ENCODE measurements at regions not wholly inside any gene's neighbourhood (a gene's known extent, or its start where the extent isn't known, plus 50 kb on each side); places are given as distances from the start of the nearest gene placed in this dataset.

GRCh38 chr20:40956542-40957264, 71.9 kb upstream of the TOP1 start:
- Histone ChIP-seq H3K9me3 (ENCODE audit: insufficient read depth, low read length) (peaks cover 5% of the 10 kb centered on the region; the same call in 1 of the 2 replicates), H3K4me3 (ENCODE audit: low read length) (no peak overlapping the region), H3K36me3 (replicated peaks; ENCODE audit: low read depth, low read length) (no peaks in the 10 kb centered on the region), H3K27me3 (ENCODE audit: low read depth, low read length) (no peaks in the 10 kb centered on the region), H2AFZ (ENCODE audit: low read depth, low read length) (peak overlapping the region; percentile 44), H3K4me1 (ENCODE audit: low read length) (peaks cover 7% of the 10 kb centered on the region), H4K20me1 (ENCODE audit: insufficient read depth, low read length) (no peaks in the 10 kb centered on the region), H3K9ac (ENCODE audit: low read length) (no peak overlapping the region), H3K79me2 (ENCODE audit: low read length) (no peaks in the 10 kb centered on the region), H3K4me2 (ENCODE audit: low read length) (peak overlapping the region; percentile 41), H3K27ac (ENCODE audit: low read length) (no peak overlapping the region)
- no peak for TF ChIP-seq CTCF (IDR thresholded peaks at IDR 0.05; ENCODE audit: low read depth, low read length)
- TF ChIP-seq EZH2phosphoT487 (IDR thresholded peaks at IDR 0.05; ENCODE audit: low read depth): no peak

- Histone ChIP-seq H3K79me2 (ENCODE audit: low read length) (no peaks in the 10 kb centered on the region), H4K20me1 (ENCODE audit: insufficient read depth, low read length) (no peaks in the 10 kb centered on the region), H3K4me2 (ENCODE audit: low read length) (no peak overlapping the region), H3K9me3 (ENCODE audit: insufficient read depth, low read length) (peaks cover 5% of the 10 kb centered on the region; the same call in 1 of the 2 replicates), H3K9ac (ENCODE audit: low read length) (no peak overlapping the region), H3K27me3 (ENCODE audit: low read depth, low read length) (no peaks in the 10 kb centered on the region), H3K27ac (ENCODE audit: low read length) (no peak overlapping the region), H3K36me3 (replicated peaks; ENCODE audit: low read depth, low read length) (no peaks in the 10 kb centered on the region), H3K4me1 (ENCODE audit: low read length) (peaks cover 10% of the 10 kb centered on the region), H3K4me3 (ENCODE audit: low read length) (no peak overlapping the region), H2AFZ (ENCODE audit: low read depth, low read length) (no peak overlapping the region)
- TF ChIP-seq EZH2phosphoT487 (IDR thresholded peaks at IDR 0.05; ENCODE audit: low read depth): no peak
- TF ChIP-seq CTCF (IDR thresholded peaks at IDR 0.05; ENCODE audit: low read depth, low read length): no peak
Measured at GRCh38 chr20:40957265-40957760, 71.3 kb upstream of the TOP1 start.

GRCh38 chr20:40958598-40958997, 70.0 kb upstream of the TOP1 start:
- Histone ChIP-seq H3K27ac (ENCODE audit: low read length) (no peak overlapping the region), H3K36me3 (replicated peaks; ENCODE audit: low read depth, low read length) (no peaks in the 10 kb centered on the region), H4K20me1 (ENCODE audit: insufficient read depth, low read length) (no peaks in the 10 kb centered on the region), H3K9me3 (ENCODE audit: insufficient read depth, low read length) (peaks cover 5% of the 10 kb centered on the region; the same call in 1 of the 2 replicates), H3K4me3 (ENCODE audit: low read length) (no peak overlapping the region), H3K9ac (ENCODE audit: low read length) (no peak overlapping the region), H3K79me2 (ENCODE audit: low read length) (no peaks in the 10 kb centered on the region), H2AFZ (ENCODE audit: low read depth, low read length) (no peak overlapping the region), H3K4me2 (ENCODE audit: low read length) (no peak overlapping the region), H3K4me1 (ENCODE audit: low read length) (peaks cover 21% of the 10 kb centered on the region), H3K27me3 (ENCODE audit: low read depth, low read length) (no peaks in the 10 kb centered on the region)
- no peak for TF ChIP-seq CTCF (IDR thresholded peaks at IDR 0.05; ENCODE audit: low read depth, low read length)
- no peak for TF ChIP-seq EZH2phosphoT487 (IDR thresholded peaks at IDR 0.05; ENCODE audit: low read depth)

GRCh38 chr20:40959325-40960092, 69.1 kb upstream of the TOP1 start:
- Histone ChIP-seq H3K27me3 (ENCODE audit: low read depth, low read length) (no peaks in the 10 kb centered on the region), H3K4me1 (ENCODE audit: low read length) (peaks cover 21% of the 10 kb centered on the region), H3K4me3 (ENCODE audit: low read length) (no peak overlapping the region), H3K9ac (ENCODE audit: low read length) (no peak overlapping the region), H3K36me3 (replicated peaks; ENCODE audit: low read depth, low read length) (no peaks in the 10 kb centered on the region), H3K79me2 (ENCODE audit: low read length) (no peaks in the 10 kb centered on the region), H3K9me3 (ENCODE audit: insufficient read depth, low read length) (no peaks in the 10 kb centered on the region), H4K20me1 (ENCODE audit: insufficient read depth, low read length) (no peaks in the 10 kb centered on the region), H3K27ac (ENCODE audit: low read length) (no peak overlapping the region), H3K4me2 (ENCODE audit: low read length) (no peak overlapping the region), H2AFZ (ENCODE audit: low read depth, low read length) (no peak overlapping the region)
- TF ChIP-seq EZH2phosphoT487 (IDR thresholded peaks at IDR 0.05; ENCODE audit: low read depth): no peak
- TF ChIP-seq CTCF (IDR thresholded peaks at IDR 0.05; ENCODE audit: low read depth, low read length): no peak

Measured in OCI-LY3 (cell line).